Ovary (tissue), 3 donors: ENCODE measurements at regions not wholly inside any gene's neighbourhood (a gene's known extent, or its start where the extent isn't known, plus 50 kb on each side); places are given as distances from the start of the nearest gene placed in this dataset.

Experiments
- CTCF ChIP-seq, 3 donors: fragments of 450-650 bp in 2 of 3; fragments of 200-600 bp in 1 of 3; IDR thresholded peaks; one replicate each; pipeline versions ENCODE4 v1.5.1 to v1.8.0; 2016 to 2022; ENCODE audit warnings: antibody characterized with exemption in 3 of 3, mild to moderate bottlenecking in 1 of 3
- EP300 ChIP-seq: sonication (generic); formaldehyde crosslinking; IDR thresholded peaks from one replicate; pipeline ENCODE4 v1.6.1; 2017; ENCODE audit warnings: antibody characterized with exemption
- POLR2A ChIP-seq: fragments of 450-650 bp; IDR thresholded peaks from one replicate; pipeline ENCODE4 v1.6.1; 2017; ENCODE audit warnings: antibody characterized with exemption, mild to moderate bottlenecking, moderate library complexity
- donor health status: DM: no; HTN: no; CAD: no.

- TF ChIP-seq EP300 (no peak), CTCF (IDR thresholded peaks at IDR 0.05) (no peak), POLR2A (no peak)
These were observed 1340.0 kb upstream of the MAP3K7 start for GRCh38 chr6:91926827-91927226.
